NB4 (cell line): ENCODE measurements at regions not wholly inside any gene's neighbourhood (a gene's known extent, or its start where the extent isn't known, plus 50 kb on each side); places are given as distances from the start of the nearest gene placed in this dataset.

Experiments
- CTCF ChIP-seq: IDR thresholded peaks from one replicate; pipeline ENCODE4 v1.5.1; 2012; ENCODE audit warnings: low read depth, low read length
- MYC ChIP-seq: IDR thresholded peaks from 2 replicates; pipeline ENCODE4 v1.6.1; 2011; ENCODE audit warnings: low read depth, low read length
- POLR2A ChIP-seq: IDR thresholded peaks from 2 replicates; pipeline ENCODE4 v1.6.1; 2011; ENCODE audit warnings: mild to moderate bottlenecking; ENCODE audit not compliant: insufficient read length; ENCODE audit errors: extremely low read depth

GRCh38 chr13:24065176-24065575 lies 95.3 kb upstream of the SPATA13 start:
- TF ChIP-seq POLR2A (no peak), CTCF (no peak), MYC (no peak)
